ENCODE measurements at regions not wholly inside any gene's neighbourhood (a gene's known extent, or its start where the extent isn't known, plus 50 kb on each side); places are given as distances from the start of the nearest gene placed in this dataset.

- ChIA-PET RAD21 (ENCODE audit: low non-redundant PET in 1 of 2, low total read pairs in 2 of 2, uncharacterized antibody in 2 of 2, unreplicated experiment in 2 of 2) (no interaction called here), CTCF (no interaction called here), POLR2A (no interaction called here)
- no peaks in the 10 kb centered on the region for H3K9me2 ChIP-seq (ENCODE audit: insufficient read depth)
- no peak for DNase-seq (ENCODE audit: low read depth, low spot score)
- BruUV-seq (replicated peaks): no TSS peak
- intact Hi-C loops (cut with micrococcal nuclease): no loop called here
- H3K9ac ChIP-seq (ENCODE audit: low read length): no peak overlapping the region
- no peak overlapping the region for H2AFZ ChIP-seq (ENCODE audit: low read depth, low read length, poor library complexity, severe bottlenecking)
- H3K27me3 ChIP-seq (ENCODE audit: insufficient read depth, low read length): no peaks in the 10 kb centered on the region
- peaks cover 0 to 7% of the 10 kb centered on the region in 2 experiments; a peak in 1 of 4 replicates for H3K4me1 ChIP-seq (ENCODE audit: control insufficient read depth in 1 of 2, insufficient read depth in 2 of 2, low read length in 2 of 2)
- H4K20me1 ChIP-seq (ENCODE audit: insufficient read depth): no peaks in the 10 kb centered on the region
- H3K36me3 ChIP-seq (ENCODE audit: control insufficient read depth in 1 of 2, insufficient read depth in 2 of 2, low read length in 2 of 2): no peaks in the 10 kb centered on the region
- H3K27ac ChIP-seq (ENCODE audit: low read depth, low read length): no peak overlapping the region
- H3K9me3 ChIP-seq (ENCODE audit: control insufficient read depth in 1 of 2, insufficient read depth in 1 of 2, low read depth in 1 of 2, low read length in 2 of 2): no peaks in the 10 kb centered on the region
- H3K79me2 ChIP-seq (ENCODE audit: insufficient read depth, low read length): no peaks in the 10 kb centered on the region
- no peak overlapping the region for H3K4me3 ChIP-seq (replicated peaks in 1 of 2; ENCODE audit: low read depth in 1 of 2, low read length in 2 of 2)
- H3K4me2 ChIP-seq (ENCODE audit: low read length): no peak overlapping the region
- ATAC-seq: no peak
- TF ChIP-seq SP1 (IDR thresholded peaks at IDR 0.05; ENCODE audit: low read depth): no peak
- no peak for TF ChIP-seq ZBTB33 (IDR thresholded peaks at IDR 0.05; ENCODE audit: extremely low read depth, insufficient replicate concordance, low read length)
- no peak for TF ChIP-seq POLR2AphosphoS5 (IDR thresholded peaks at IDR 0.05; ENCODE audit: low read depth, low read length)
- TF ChIP-seq ELF1 (IDR thresholded peaks at IDR 0.05; ENCODE audit: borderline replicate concordance, low read depth): no peak
- TF ChIP-seq ZFX (IDR thresholded peaks at IDR 0.05): no peak
- no peak for TF ChIP-seq CEBPB (IDR thresholded peaks at IDR 0.05; ENCODE audit: low read depth)
- no peak for TF ChIP-seq EZH2phosphoT487 (IDR thresholded peaks at IDR 0.05; ENCODE audit: borderline replicate concordance)
- TF ChIP-seq FOSL1 (IDR thresholded peaks at IDR 0.05; ENCODE audit: low read depth): no peak
Observed at GRCh38 chr11:70682760-70683159, 284.4 kb downstream of the CTTN start.

- no peak for ATAC-seq
- intact Hi-C loops (cut with micrococcal nuclease): no loop called here
- Histone ChIP-seq H3K4me3 (replicated peaks in 1 of 2; ENCODE audit: low read depth in 1 of 2, low read length in 2 of 2) (no peak overlapping the region), H3K9me2 (ENCODE audit: insufficient read depth) (no peaks in the 10 kb centered on the region), H3K27ac (ENCODE audit: low read depth, low read length) (no peak overlapping the region), H3K36me3 (ENCODE audit: control insufficient read depth in 1 of 2, insufficient read depth in 2 of 2, low read length in 2 of 2) (no peaks in the 10 kb centered on the region), H3K79me2 (ENCODE audit: insufficient read depth, low read length) (no peaks in the 10 kb centered on the region), H3K9me3 (ENCODE audit: control insufficient read depth in 1 of 2, insufficient read depth in 1 of 2, low read depth in 1 of 2, low read length in 2 of 2) (no peaks in the 10 kb centered on the region; a peak in 1 of 4 replicates), H3K4me2 (ENCODE audit: low read length) (no peak overlapping the region), H2AFZ (ENCODE audit: low read depth, low read length, poor library complexity, severe bottlenecking) (no peak overlapping the region), H4K20me1 (ENCODE audit: insufficient read depth) (no peaks in the 10 kb centered on the region), H3K9ac (ENCODE audit: low read length) (no peak overlapping the region), H3K27me3 (ENCODE audit: insufficient read depth, low read length) (no peaks in the 10 kb centered on the region), H3K4me1 (ENCODE audit: control insufficient read depth in 1 of 2, insufficient read depth in 2 of 2, low read length in 2 of 2) (peaks cover 0 to 7% of the 10 kb centered on the region in 2 experiments; a peak in 1 of 4 replicates)
- POLR2A ChIA-PET: no interaction called here
- no peak for TF ChIP-seq SP1 (IDR thresholded peaks at IDR 0.05; ENCODE audit: low read depth)
- TF ChIP-seq POLR2AphosphoS5 (IDR thresholded peaks at IDR 0.05; ENCODE audit: low read depth, low read length): no peak
- TF ChIP-seq ZNF274 (IDR thresholded peaks at IDR 0.05; ENCODE audit: low read depth, low read length): no peak
- CTCF ChIA-PET: no interaction called here
- RAD21 ChIA-PET (ENCODE audit: low non-redundant PET in 1 of 2, low total read pairs in 2 of 2, uncharacterized antibody in 2 of 2, unreplicated experiment in 2 of 2): no interaction called here
- DNase-seq (ENCODE audit: low read depth, low spot score): no peak
- no TSS peak for BruUV-seq (replicated peaks)
Observed at GRCh38 chr11:70687716-70688115, 289.4 kb downstream of the CTTN start.
